GM23248 (cell line): ENCODE measurements at regions not wholly inside any gene's neighbourhood (a gene's known extent, or its start where the extent isn't known, plus 50 kb on each side); places are given as distances from the start of the nearest gene placed in this dataset.

ENCODE experiments used
- EZH2 ChIP-seq: fragments of 200-600 bp; sonication (generic); IDR thresholded peaks from 2 replicates; pipeline ENCODE4 v1.6.1; 2018; ENCODE audit warnings: antibody characterized with exemption, mild to moderate bottlenecking; ENCODE audit not compliant: insufficient read depth, poor library complexity, severe bottlenecking
- EZH2phosphoT487 ChIP-seq: fragments of 200-600 bp; sonication (generic); IDR thresholded peaks from 2 replicates; pipeline ENCODE4 v1.6.1; 2018; ENCODE audit warnings: antibody characterized with exemption, moderate library complexity, mild to moderate bottlenecking, low read depth; ENCODE audit not compliant: insufficient read depth

GRCh38 chr4:63315651-63316050, 1093.6 kb downstream of the TECRL start:
- TF ChIP-seq EZH2phosphoT487: no peak
- no peak for TF ChIP-seq EZH2
